GM21737 (cell line): ENCODE measurements at regions not wholly inside any gene's neighbourhood (a gene's known extent, or its start where the extent isn't known, plus 50 kb on each side); places are given as distances from the start of the nearest gene placed in this dataset.
"Not testable (repeated sequence)": the region's sequence is repeated elsewhere in the genome, so short reads cannot be mapped to it uniquely, and the experiment has no call there.

Source experiments
- ATAC-seq: cut with Tn5 transposase; IDR thresholded peaks from one replicate; pipeline ENCODE4 v1.9.1; 2021; ENCODE audit warnings: mild to moderate bottlenecking, moderate library complexity; ENCODE audit not compliant: unreplicated experiment

DNA sequence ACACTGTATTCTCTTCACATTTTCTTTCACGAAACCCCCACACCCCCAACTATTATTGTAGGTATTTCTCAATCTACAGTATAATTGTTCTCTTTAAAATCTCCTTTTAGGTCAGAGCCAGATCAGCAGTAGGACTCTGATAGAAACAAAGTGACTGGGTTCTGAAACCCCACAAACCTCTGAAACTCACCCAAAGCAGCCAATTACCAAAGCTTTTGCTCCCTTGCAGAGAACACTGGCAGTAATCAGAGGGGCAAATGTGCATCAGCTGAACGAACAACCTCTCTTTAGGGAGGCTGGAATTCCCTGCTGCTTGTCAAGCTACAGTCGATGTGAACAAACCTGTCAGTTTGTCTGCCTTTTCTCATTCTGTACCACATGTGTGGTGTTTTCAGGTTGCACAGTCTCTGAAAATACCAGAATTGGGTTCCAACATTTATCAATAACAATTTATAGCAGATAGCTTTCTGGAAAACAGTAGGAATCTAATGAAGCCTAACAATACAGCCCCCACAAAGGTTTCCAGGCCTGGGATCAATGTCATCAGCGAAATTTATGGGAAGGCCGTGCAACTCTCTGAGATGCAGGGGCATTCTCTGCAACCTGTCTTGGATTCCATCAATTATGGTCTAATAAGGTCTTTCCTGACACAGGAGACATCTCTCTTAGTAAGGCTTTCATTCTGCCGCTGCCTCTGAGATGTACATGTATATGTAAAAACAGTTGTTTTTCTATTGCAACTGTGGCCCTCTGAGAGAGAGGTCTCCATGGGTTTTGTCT is 395.9 kb downstream of the GPAT3 start:
- no peak for ATAC-seq

DNA sequence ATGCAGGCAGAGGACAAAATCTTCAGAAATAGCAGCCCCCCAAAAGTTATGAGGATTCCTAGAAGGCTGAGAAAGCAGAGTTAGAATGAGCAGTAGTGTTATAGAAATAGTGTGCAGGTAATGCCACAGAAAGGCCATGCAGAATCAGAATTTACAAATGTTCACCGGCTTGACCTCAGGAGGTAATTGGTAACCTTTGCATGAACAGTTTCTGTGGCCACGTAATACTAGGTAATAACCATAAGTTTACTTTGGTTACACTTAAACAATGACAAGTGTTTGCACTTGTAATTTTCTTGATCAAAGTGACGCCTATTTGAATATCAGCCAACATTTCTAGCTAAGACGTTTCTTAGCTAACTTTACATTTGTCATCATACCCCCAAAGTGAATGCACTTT is 393.6 kb downstream of the GPAT3 start:
- ATAC-seq = no peak

DNA sequence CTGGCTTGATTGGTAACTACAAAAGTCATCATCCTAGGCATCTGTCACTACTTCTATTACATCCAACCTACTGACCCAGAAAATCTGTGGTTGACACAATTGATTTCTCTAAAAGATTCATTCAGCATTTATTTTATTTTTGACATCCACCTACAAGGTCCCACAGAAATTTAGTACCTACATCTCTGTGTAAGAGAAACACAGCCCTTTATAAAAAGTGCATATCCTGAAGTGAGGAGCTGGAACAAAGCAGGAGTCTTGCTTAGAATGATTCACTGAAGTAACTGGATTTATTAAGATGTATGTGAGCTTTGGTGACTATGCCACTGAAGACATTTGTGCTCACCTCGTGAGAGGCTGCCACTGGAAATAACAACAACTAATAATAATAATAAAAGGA is 391.0 kb downstream of the GPAT3 start:
- ATAC-seq = no peak

DNA sequence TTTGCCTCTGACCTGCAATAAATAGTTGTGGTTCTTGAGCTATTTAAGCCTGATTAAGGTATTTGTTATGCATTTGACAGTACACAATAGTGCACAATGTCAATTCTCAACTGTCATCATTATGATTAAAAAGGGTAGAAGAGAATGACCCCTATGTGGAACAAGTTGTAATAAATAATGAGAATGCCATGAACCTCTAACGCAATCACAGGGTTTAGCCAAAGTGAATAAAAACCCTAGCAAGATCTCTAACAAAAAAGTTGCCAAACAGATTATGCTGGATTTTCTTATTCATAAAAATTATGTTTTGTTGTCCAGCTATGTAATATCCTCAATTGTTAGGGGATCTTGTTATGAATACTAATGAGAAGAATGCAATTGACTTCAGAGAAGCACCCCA is 387.4 kb downstream of the GPAT3 start:
- no peak for ATAC-seq

DNA sequence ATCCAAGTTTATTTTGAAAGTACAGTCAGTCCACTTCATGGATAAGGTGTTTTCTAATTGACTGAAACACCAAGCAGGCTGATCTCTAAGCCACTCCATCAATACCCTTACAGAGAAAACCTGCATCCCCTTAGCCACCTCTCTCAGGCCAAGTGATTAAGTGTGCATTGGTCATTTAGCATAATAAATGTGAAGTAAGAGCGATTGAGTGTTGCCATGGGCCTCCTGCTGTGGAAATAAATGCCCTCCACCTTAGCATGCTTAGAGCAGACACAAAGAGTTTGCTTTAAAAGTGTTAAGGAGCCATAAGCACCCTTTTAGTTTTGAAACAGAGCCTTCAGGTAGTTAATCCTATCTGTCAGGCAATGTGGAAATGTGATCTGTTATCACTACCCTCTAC is 386.5 kb downstream of the GPAT3 start:
- ATAC-seq = no peak

DNA sequence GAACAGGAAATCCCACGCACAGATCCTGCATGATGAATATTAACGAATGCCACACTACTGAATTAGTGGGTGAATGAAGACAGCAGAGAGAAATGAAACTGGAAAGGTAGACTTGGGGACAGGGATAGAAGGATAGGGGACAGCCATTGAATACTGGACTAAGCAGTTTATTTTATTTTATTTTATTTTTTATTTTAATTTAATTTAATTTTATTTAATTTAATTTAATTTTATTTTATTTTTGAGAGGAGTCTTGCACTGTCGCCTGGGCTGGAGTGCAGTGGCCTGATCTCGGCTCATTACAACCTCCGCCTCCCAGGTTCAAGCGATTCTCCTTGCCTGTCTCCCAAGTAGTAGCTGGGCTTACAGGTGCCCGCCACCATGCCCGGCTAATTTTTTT is 385.2 kb downstream of the GPAT3 start:
- ATAC-seq = no peak

DNA sequence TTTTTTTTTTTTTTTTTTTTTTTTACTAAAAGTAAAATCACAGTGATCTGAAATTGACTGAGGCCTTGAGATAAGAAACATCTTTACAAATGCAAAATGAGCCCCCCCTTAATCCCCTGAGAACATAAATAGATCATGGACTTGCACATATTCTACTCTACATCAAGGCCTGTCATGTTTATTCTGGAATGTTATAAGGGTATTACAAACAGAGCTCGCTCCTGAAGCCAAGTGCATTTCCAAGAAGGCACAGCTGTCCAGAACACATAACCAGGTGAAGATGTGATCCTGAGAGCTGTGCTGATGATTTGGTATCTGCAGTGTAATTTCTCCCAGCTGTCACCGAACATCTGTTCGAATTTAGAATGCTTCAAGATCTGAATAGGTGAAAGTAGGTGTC is 384.5 kb downstream of the GPAT3 start:
- ATAC-seq = no peak

DNA sequence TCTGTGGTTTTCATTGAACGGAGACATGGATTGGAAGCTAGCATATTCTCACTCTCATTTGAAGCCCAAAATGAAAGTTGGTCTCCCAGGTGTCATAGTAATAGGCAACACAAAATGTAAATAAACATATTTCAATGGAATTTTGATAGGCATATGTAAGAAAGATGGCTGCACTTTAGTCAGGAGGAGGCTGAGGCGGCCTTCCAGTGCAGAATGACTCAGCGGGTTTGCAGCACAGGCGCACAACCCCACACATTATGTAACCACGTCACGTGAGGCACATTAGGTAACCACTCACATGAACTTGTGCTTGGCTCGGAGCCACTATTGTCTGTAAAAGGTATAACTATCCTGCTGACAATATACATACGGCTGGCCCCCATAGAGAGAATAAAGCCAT is 381.7 kb downstream of the GPAT3 start:
- no peak for ATAC-seq

DNA sequence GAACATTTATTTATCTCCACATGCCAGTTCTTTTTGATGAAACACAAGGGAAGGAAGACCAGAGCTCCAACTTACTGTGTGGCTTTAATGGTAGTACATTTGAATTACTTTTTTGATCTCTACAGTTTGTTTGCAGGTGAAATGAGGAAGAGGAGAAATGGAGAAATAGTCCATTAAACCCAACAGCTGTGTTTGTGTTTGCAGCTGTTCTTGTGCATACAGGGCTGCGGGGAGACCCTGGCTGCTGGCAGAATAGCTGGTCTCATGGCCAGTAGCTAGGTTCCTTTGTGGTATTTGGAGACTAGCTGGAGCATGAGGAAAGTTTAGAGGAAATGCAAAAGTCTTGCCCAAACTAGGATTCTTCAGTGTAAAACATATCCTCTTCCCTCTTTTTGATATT is 374.8 kb downstream of the GPAT3 start:
- no peak for ATAC-seq

DNA sequence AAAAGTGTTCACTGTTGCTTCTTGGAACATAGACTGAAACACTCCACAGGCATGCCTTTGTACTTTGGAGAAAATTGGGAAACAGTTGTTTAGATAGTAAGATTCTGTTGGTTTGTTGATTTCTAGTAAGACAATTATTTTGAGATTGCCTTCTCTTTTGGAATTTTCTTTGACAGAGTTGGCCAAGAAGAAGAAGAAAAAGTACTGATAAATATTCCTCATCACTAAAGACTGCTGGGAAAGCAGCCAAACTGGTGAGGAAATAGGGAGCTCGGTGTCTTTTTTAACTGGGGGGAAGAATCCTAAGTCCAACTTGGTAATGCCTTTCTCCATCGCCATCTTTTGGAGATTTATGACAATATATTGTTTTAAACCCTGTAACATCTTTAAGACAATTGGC is 370.7 kb downstream of the GPAT3 start:
- ATAC-seq = no peak

DNA sequence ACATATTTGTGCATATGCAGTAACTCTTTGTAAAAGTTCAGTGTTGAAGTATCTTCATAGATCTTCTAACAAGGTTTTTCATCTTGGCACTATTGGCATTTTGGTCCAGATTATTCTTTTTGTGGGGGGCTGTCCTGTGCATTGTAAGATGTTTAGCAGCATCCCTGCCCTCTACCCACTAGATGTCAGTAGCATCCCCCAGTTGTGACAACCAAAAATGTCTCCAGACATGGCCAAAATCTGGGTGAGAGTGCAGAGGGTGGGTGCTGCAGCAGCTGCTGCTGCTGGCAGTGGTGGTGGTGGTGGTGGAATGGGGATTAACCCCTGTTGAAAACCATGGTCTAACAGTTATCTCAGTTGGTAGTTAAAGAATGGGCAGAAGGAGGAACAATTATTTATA is 370.0 kb downstream of the GPAT3 start:
- ATAC-seq = no peak

DNA sequence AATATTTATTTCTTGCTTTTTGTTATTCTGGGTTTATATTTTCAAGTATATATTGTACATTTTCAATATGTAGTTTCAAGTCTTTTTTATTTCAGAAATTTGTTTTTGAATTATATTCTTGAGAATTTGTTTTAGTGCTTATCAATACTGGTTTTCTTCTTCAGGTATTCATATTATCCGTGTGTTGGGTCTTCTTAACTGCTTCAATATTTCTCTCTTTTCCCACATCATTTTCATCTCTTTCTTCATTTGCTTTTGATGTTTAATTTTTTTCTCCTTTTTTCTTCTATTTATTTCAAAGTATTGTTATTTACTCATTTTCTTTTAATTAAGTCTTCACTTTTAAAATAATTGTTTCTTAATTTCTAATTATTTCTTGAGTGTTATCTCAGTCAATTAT is 367.8 kb downstream of the GPAT3 start:
- ATAC-seq = not testable (repeated sequence)

DNA sequence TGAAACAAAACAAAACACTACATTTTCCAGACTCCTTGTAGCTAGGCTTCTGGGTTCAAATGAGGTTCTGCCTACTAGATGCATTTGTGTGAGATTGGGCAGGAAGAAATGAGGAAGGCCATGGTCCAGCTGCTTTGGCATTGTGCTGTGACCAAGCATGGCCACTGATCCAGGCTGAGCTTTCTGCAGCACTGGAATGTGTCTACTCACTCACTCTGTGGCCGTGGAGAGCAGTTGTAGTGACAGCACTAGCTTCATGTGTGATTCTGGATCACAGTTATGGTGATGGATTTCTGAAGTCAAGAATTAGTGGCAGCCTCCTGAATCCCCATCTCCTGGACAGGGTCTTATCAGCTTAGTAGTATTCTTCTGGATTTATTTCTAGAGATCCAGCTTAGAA is 358.9 kb downstream of the GPAT3 start:
- no peak for ATAC-seq

DNA sequence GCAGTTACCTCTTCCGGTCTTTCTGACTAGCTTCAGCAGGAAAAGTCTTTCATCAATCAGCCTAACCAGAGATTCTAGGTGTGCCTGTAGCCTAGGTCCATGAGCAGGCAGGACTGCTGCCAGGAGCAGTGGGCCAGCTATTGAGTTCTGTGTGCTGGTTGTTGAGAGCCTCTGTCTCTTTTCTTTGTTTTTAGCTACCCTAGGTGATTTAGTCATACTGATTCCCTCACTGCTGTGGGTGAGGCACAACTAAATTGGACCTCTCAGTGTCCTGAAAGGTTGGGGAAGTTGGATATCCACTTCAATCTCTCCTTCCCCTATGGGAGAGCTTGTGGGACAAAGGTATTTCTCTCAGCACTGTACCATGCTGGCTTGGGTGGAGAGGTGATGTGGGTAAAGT is 354.9 kb downstream of the GPAT3 start:
- ATAC-seq = no peak

DNA sequence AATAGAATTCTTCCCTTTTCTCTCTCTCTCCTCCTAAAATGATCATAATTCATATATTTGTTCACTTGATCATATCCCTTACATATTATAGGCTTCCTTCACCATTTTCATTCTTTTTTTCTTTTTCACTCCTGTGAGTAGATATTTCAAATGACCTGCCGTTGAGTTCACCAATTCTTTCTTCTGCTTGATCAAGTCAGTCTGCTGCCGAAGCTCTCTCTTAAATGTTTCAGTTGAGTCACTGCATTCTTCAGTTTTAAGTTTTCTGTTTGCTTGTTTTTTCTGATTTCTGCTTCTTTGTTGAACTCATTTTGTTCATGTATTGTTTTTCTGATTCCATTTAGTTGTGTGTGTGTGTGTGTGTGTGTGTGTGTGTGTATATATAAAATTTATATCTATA is 354.3 kb downstream of the GPAT3 start:
- ATAC-seq = no peak

DNA sequence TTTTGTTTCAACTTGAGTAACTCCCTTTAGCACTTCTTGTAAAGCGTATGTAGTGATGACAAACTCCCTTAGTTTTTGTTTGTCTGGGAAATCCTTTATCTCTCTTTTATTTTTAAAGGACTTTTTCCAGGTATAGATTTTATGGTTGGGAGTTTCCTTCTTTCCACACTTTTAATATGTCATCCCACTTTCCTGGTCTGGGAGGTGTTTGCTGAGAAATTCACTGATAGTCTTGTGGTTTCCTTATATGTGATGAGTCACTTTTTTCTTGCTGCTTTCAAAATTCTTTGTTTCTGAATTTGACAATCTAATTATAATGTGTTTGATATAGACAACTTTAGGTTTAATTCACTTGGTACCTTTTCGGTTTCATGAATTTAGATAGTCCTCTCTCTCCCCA is 353.9 kb downstream of the GPAT3 start:
- ATAC-seq = no peak

DNA sequence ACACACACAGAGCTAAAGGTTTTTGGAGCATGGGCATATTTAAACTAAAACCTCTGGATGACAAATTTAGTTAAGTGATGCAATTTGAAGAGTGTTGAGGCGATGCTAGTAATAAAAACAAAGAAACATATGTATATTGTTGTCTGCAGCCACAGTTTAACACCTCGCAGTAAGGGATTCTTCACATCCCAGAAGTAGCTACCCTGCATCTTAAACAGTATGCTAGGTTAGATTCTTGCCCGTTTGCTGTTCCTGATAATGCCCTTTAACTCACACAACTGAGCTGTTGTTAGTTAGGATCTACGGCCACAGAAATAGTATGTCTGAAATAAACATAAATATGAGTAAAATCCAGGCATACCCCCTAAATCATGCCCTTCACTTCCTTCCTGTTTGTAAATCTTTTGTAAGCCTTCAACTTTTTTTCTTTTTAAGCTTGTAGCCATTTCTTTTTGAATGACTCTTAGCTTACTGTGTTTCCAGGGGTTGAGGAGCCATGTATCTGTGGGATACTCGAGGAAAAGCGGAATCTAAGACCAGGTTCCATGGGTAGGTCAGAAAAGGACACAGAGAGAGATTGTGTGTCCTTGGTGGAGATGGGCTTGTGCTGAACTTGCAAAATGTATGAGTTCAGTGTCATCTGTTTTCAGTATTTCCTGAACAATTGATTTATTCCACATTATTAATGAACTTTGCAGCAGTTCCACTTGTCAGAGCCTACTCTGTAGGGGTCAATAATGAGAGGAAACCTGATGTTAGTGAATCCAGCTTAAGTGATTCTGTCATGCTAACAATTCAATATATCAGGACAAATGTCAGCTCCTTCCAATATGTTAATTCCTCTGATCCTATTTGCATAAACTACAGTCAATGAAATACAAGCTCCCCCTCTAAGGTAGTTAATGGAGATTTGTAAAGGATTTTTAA is 349.6 kb downstream of the GPAT3 start:
- ATAC-seq = no peak

DNA sequence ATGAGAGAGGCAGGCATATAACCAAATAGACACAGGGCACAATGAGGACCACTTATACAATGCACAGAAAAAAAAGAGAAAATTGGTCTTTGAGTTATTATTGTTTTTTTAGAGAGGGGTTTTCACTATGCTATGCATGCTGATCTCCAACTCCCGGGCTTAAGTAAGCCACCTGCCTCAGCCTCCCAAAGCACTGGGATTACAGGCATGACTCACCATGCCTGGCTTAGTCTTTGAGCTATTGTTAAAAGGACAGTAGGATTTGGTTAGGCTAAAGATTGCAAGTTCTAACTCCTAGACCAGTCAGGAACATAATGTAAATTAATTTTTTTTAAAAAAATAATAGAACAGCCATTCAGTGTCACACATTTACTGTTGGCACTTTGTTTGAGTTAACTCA is 340.1 kb downstream of the GPAT3 start:
- no peak for ATAC-seq

DNA sequence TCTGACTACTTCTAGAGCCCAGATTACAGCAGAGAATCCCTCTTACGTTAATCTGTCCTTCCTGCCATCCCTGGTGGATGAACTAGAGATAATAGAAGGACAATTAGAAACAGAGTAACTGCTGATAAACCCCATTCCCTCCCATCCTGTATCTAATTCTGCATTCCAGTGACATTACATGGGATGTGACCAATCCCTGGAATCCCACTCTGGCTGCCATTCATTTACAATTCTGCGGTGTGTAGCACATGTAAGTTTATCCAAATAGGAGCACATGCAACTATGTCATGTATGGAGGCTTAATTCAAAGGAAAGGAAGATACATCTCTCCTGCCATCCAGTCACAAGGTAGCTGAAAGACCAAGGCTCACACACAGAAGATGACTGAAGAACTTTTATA is 339.5 kb downstream of the GPAT3 start:
- ATAC-seq = no peak

DNA sequence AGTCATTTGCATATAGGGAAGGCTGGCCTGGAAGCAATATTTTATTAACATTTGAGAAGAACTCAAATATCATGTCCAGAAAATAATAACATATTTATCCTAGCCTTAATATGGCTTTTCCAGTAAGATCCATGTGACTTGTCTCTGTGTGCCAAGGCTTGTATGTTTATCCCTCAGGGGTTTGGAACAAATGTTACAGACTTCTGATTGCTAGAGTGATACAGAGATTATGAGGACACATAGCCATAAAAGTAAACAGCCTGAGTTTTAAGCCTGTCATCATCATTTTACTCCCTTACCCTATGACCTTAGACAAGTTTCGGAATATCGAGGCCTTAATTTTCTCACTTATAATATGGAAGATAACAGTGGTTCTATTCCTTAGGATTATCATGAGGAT is 338.1 kb downstream of the GPAT3 start:
- ATAC-seq = no peak

DNA sequence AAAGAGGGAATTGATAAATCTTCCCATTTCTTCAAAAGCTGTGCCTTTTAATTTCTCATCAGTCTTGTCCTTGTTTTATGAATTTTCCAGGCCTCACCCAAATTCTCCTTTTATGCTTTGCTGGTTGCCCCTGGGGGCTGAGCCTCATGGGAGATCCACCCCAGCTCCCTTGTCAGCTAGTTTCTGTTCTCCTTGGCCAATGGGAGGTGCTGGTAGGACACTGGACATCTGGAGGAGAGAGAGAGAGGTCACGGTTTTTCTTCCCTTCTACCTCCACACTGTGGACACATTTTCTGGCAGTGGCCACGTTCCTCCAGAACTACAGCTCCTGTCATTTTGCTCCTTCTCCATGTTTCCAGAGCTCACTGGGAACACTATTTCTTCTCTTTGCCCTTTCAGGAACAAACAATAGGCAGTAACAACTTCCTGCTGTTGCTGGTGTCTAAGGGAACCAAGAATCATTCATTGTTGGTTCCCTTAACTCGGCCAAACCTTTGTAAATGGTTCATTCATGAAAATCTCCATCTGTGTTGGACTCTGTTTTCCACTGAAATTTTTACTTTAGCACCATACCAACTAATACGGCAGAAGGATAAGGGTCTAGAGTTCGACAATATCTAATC is 334.5 kb downstream of the GPAT3 start:
- no peak for ATAC-seq
